K562 (cell line): ENCODE measurements at regions not wholly inside any gene's neighbourhood (a gene's known extent, or its start where the extent isn't known, plus 50 kb on each side); places are given as distances from the start of the nearest gene placed in this dataset.

Source experiments
- DACH1 ChIP-seq: fragments of 450-650 bp; IDR thresholded peaks from 2 replicates; pipeline ENCODE4 v1.6.1; 2018; ENCODE audit not compliant: partially characterized antibody
- FOXK1 ChIP-seq: sonication (generic); formaldehyde crosslinking; IDR thresholded peaks from 2 replicates; pipeline ENCODE4 v1.8.0; 2022; ENCODE audit warnings: missing genetic modification reagents, mild to moderate bottlenecking, borderline replicate concordance
- ID3 ChIP-seq, 2 experiments: fragments of 250-450 bp in 1 of 2; fragments of 450-650 bp in 1 of 2; sonication (Bioruptor Pico) in 1 of 2; IDR thresholded peaks; 2 replicates each; pipeline versions ENCODE4 v1.6.1 to v1.8.0; 2016 to 2021; ENCODE audit warnings: mild to moderate bottlenecking in 2 of 2, moderate library complexity in 2 of 2, missing compliant biosample characterization in 1 of 2, missing genetic modification characterization in 1 of 2
- IFI16 ChIP-seq: fragments of 250-450 bp; sonication (Bioruptor Pico); IDR thresholded peaks from 2 replicates; pipeline ENCODE4 v2.1.2; 2022; ENCODE audit warnings: mild to moderate bottlenecking, inconsistent platforms
- MCM5 ChIP-seq: fragments of 450-650 bp; IDR thresholded peaks from 2 replicates; pipeline ENCODE4 v1.6.1; 2016; ENCODE audit warnings: low read depth
- MTA2 ChIP-seq: fragments of 450-650 bp; IDR thresholded peaks from 2 replicates; pipeline ENCODE4 v1.6.1; 2016; ENCODE audit warnings: low read depth
- NCOA2 ChIP-seq, 2 experiments: fragments of 450-650 bp; IDR thresholded peaks; 2 replicates each; pipeline ENCODE4 v1.6.1; 2018; ENCODE audit warnings: mild to moderate bottlenecking in 2 of 2, moderate library complexity in 1 of 2; ENCODE audit not compliant: partially characterized antibody in 2 of 2
- SNAPC5 ChIP-seq: fragments of 250-450 bp; sonication (Bioruptor Pico); IDR thresholded peaks from 2 replicates; pipeline ENCODE4 v1.8.0; 2021; ENCODE audit warnings: moderate library complexity, mild to moderate bottlenecking, inconsistent platforms
- SRSF1 ChIP-seq: fragments of 200-400 bp; formaldehyde crosslinking; IDR thresholded peaks from 2 replicates; pipeline ENCODE4 v1.6.1; 2017; ENCODE audit warnings: mild to moderate bottlenecking, low read depth, low read length, moderate library complexity
- TAF9B ChIP-seq: fragments of 450-650 bp; IDR thresholded peaks from 2 replicates; pipeline ENCODE4 v1.6.1; 2018; ENCODE audit warnings: mild to moderate bottlenecking; ENCODE audit not compliant: partially characterized antibody
- THAP7 ChIP-seq: fragments of 250-450 bp; sonication (Bioruptor Pico); IDR thresholded peaks from 2 replicates; pipeline ENCODE4 v1.5.0; 2021
- ZBTB1 ChIP-seq: sonication (generic); formaldehyde crosslinking; IDR thresholded peaks from 2 replicates; pipeline ENCODE4 v1.8.1; 2023; ENCODE audit warnings: missing genetic modification reagents, low read depth, mild to moderate bottlenecking, borderline replicate concordance
- ZHX1 ChIP-seq: fragments of 150-350 bp; conservative IDR thresholded peaks from 2 replicates; pipeline ENCODE4 v1.6.1; 2014; ENCODE audit warnings: low read length
- ZNF280B ChIP-seq: fragments of 250-450 bp; sonication (Bioruptor Pico); IDR thresholded peaks from 2 replicates; pipeline ENCODE4 v1.5.1; 2021; ENCODE audit warnings: mild to moderate bottlenecking
- ZNF551 ChIP-seq: fragments of 250-450 bp; sonication (Bioruptor Pico); IDR thresholded peaks from 2 replicates; pipeline ENCODE4 v1.5.0; 2021; ENCODE audit warnings: mild to moderate bottlenecking, moderate library complexity

GRCh38 chr1:65525266-65526048 lies 105.0 kb downstream of the LEPR start (continued):
- TF ChIP-seq ZNF280B = no peak
- TF ChIP-seq SNAPC5 (CRISPR knock-in tag) = no peak
- TF ChIP-seq SRSF1 = no peak
- no peak for TF ChIP-seq THAP7
- TF ChIP-seq MTA2 = no peak
- no peak for TF ChIP-seq DACH1
- TF ChIP-seq IFI16 (CRISPR knock-in tag) = no peak
- TF ChIP-seq FOXK1 (CRISPR knock-in tag) = no peak
- TF ChIP-seq ZHX1 = no peak
- no peak for TF ChIP-seq ZNF551 (CRISPR knock-in tag)
- no peak for TF ChIP-seq TAF9B
- TF ChIP-seq ZBTB1 (CRISPR knock-in tag) = peak; percentile 76
- TF ChIP-seq NCOA2 (IDR thresholded peaks at IDR 0.05; ENCODE audit: partially characterized antibody in 2 of 2) = no peak
- no peak for TF ChIP-seq ID3 (CRISPR knock-in tag; IDR thresholded peaks at IDR 0.05)
- no peak for TF ChIP-seq ID3 (tag; IDR thresholded peaks at IDR 0.05)
- no peak for TF ChIP-seq MCM5
